Left lobe of liver (tissue), 2 donors: ENCODE measurements at regions not wholly inside any gene's neighbourhood (a gene's known extent, or its start where the extent isn't known, plus 50 kb on each side); places are given as distances from the start of the nearest gene placed in this dataset.
"Not testable (repeated sequence)": the region's sequence is repeated elsewhere in the genome, so short reads cannot be mapped to it uniquely, and the experiment has no call there.

ENCODE experiments used
- ATAC-seq: fragments of 200-7000 bp; cut with Tn5 transposase; one replicate; pipeline ENCODE4 v1.9.1; 2020; ENCODE audit warnings: mild to moderate bottlenecking, moderate library complexity
- DNase-seq: peaks from one replicate; pipeline ENCODE4 v3.0.0-alpha.2; 2020; ENCODE audit warnings: low spot score
- donor health status: DM: no; HTN: no; CAD: no; lungs with moderate emphysema.
- donor health status: DM: no; HTN: yes; CAD: no.

DNA sequence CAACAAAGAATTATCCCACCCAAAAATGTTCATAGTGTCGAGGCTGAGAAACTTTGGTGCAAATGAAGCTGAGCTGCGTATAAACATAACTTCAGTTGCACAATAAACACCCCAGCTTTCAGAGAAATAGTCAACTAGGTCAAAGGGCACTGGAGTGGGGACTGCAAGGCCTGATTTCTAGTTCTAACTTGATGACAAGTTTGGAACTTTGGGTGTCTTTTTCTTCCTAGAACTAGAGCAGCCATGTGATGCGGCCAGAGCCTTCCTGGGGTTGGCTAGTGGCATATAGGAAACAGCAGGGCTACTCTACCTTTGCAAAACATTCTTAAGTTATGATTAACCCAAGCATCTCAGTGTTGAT is 298.4 kb upstream of the AMIGO2 start:
- DNase-seq = no peak
- peak; percentile 41 for ATAC-seq

DNA sequence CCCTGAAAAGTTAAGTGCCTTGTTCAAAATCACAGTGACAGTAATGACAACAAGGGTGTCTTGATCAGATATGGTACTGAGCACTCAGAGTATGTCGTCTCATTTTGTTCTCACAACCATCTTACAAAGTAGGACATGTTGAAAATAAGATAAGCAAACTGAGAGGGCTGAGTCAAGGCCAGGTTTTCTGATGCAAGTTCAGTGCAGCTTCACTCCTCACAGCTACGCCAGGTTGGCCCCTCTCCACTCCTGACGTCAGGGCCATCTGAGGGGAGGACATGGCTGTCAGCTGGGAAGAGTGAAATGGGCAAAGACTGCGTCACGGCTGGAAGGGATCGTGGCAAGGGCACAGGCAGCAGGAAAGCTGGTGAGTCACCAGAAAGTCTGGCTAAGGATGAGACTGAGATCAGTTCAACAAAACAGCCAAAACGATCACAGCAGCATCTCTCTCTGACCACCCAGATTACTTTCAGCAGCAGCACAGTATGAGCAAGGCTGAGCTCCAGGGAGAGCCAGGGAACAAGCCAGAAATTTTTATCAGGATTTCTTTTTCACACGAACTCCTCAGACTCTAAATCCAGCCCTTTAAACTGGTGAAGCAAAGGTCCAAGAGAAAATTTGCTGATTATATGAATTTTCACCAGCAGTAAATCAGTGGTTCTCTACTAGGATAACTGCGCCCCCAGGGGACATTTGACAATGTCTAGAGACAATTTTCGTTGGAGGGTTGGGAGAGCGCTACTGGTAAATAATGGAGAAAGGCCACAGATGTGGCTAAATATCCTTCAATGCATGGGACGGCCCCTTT is 297.9 kb upstream of the AMIGO2 start:
- peak; percentile 64 for ATAC-seq
- DNase-seq = no peak

DNA sequence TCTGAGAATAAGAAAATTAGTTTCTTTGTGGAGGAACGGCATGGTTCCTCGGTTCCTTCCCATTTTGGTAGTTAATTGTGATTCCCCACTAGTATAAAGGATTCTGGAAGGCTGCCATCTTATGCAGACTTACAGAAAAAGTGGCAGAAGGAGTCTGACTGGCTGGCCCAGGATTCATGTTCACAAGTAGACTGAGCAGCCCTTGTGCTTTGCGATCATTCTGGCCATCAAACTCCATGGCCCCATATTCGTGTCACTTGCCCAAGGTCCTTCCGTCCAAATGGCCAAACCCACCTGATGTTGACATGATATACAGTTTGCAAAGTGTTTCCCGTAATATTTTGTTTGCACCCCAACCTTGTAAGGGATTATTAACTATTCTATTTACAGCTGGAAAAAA is 297.2 kb upstream of the AMIGO2 start:
- ATAC-seq (no peak), DNase-seq (no peak)

DNA sequence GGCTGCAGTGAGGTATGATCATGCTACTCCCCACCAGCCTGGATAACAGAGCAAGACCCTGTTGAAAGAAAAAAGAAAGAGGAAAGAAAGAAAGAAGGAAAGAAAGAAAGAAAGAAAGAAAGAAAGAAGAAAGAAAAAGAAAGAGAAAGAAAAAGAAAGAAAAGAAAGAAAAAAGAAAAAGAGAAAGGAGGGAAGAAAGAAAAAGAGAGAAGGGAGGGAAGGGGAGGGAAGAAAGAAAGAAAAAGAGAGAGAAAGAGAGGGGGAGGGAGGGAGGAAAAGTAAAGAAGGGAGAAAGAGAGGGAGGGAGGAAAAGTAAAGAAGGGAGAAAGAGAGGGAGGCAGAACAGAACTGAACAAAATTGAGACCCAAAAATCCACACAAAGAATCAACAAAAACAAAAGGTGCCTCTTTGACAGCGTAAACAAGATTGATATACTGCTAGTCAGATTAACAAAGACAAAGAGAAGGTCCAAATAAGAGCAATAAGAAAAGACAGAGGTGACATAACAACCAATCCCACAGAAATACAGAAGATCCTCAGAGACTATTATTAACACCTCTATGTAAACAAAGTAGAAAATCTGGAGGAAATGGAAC is 293.9 kb upstream of the AMIGO2 start:
- DNase-seq (no peak), ATAC-seq (no peak)

DNA sequence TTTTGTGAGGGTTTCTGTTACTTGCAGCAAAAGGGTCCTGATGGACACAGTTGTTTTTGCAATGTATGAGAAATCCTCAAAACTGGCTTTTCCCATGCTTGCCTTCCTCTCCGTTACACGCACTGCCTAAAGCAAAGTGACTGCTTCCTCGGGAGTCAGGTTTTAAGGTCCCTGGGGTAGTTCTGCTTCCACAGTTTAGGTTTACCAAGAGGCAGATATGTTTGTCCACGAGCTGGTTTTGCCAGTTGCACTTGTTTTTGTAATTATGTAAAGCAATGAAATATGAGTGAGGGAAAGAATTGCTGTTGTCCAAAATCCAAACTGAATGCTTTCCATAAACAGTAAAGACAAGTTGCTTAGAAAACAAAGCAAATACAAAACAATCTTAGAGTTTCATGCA is 290.7 kb upstream of the AMIGO2 start:
- DNase-seq = no peak
- no peak for ATAC-seq

DNA sequence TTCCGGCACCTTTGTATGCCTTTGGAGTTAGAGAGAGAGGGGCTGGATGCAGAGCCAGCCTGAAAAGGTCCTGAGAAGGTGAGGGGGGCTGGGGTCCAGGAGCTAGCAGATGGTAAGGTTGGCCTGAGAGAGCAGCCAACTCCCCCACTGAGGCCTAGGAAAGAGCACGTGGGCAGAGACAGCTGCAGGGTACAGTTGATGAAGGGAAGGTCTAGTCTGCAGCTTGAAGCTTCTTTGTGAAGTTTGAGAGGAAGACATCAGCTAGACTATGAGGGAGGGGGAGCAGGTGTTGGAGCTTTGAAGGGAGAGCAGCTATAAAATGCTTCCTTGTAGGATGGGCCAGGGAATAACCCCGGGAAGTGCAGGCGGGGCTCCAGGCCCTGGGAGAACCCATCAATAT is 289.3 kb upstream of the AMIGO2 start:
- no peak for DNase-seq
- no peak for ATAC-seq

DNA sequence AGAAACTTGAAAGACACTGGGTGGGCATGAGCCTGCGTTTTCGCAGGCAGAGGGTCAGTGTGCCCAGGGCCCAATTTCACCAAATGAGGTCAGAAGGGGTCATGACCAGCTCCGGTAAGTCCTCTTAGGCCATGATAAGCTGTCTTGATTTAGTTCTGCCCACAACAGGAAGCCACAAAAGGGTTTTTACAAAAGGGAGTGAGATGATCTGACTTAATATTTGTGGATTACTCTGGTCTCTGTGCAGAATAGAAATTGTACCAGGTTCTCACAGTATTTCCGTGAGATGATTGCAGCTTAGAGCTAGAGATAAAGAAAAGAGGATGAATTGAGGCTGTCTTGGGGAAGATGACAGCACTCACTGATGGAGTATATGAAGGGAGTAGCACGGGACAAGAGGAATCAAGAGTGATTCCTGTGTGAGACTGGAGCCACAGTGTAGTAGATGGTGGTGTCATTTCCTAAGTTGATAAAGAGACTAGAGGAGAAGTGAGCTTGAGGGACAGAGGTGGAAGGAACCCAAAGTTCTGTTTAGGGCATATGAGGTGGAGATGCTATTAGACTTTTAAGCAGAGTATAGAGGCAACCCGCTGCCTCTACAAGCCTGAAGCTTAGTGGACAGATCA is 288.3 kb upstream of the AMIGO2 start:
- no peak for ATAC-seq
- DNase-seq = no peak

DNA sequence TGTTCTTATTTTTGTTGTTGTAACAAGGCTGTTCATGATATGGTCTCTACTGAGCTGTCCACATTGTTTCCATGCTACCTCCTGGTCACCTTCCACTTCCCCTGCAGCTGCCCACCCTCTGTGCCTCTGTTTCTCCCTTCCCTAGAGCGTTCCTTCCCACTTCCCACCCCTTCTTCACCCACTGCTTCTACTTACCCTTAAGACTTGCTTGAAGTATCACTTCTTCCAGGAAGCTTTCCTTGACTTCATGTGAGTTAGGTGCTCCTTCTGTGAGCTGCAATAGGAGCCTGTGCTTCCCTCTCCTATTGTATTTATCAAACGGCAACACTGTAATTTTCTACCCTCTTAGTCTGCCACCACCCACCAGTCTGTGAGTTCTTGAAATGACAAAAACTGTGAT is 286.8 kb upstream of the AMIGO2 start:
- ATAC-seq (no peak), DNase-seq (no peak)

DNA sequence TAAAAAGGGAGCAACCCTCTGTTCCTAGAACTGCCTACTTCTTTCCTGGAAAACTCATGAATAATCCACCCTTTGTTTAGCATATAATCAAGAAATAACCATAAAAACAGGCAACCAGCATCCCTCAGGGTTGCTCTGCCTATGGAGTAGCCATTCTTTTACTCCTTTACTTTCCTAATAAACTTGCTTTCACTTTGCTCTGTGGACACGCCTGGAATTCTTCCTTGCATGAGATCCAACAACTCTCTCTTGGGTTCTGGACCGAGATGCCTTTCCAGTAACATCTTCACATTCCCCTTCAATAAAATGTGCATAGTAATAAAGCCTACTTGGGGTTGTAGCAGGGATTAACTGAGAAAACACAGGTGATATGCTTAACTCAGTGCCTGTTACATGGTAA is 286.4 kb upstream of the AMIGO2 start:
- DNase-seq (no peak), ATAC-seq (no peak)

DNA sequence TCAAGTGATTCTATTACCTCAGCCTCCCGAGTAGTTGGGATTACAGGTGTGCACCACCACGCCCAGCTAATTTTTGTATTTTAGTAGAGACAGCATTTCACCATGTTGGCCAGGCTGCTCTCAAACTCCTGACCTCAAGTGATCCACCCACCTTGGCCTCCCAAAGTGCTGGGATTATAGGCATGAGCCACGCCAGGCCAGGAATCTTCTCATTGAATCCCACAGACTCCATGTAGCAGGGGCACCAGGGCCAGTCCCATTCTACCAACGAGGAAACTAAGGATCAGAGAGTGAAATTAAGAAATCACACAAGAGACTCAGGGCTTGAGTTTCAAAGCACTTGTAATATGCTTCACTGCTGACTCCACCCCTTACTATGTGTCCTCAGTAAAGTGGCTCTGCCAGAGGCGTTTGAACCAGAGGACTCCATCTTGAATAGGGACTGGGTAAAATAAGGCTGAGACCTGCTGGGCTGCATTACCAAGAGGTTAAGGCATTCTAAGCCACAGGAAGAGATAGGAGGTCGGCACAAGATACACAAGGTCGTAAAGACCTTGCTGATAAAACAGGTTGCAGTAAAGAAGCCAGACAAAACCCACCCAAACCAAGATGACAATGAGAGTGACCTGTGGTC is 285.8 kb upstream of the AMIGO2 start:
- not testable (repeated sequence) for ATAC-seq, DNase-seq

DNA sequence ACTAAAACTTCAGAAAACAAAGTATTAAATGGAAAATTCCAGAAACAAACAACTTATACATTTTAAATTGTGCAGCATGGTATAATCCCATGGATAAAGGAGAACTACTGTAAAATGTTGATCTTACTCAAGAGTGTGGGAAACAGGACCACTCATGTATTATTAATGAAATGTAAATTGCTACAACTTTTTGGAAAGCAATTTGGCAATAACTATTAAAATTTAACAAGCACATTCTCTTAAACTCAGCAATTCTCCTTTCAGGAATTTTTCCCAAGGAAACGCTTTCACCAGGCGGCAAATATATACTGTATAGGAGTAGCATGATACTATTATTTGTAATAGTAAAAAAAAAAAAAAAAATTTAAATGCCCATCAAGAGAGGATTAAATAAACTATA is 284.5 kb upstream of the AMIGO2 start:
- no peak for ATAC-seq

DNA sequence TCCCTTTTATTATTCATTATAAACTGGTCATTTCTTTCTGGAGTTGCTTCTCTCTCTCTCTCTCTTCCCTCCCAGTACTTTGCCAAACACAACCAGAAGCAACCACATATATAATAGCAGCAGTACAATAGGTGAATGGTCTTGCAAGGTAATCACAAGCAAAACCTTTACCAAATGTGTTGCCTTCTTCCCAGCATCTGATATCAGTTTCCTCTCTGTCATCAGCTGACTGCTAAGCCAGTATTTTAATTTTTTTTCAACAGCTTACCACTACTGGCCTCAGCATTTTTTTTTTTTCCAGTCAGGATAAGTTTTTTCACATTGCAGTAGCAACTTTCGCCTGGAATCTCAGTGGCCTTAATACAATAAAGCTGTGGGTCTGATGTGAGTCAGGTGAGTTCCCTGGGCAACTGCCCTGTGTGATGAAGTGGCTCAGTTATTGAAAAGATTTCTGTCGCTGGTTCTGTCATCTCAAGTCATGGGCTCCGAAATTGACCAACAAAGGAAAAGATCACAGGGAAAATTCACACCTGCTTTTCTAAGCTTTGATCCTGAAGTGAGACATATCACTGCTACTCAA is 282.5 kb upstream of the AMIGO2 start:
- DNase-seq (no peak), ATAC-seq (no peak)

More for the DNA sequence above, 284.5 kb upstream of the AMIGO2 start:
- no peak for DNase-seq

DNA sequence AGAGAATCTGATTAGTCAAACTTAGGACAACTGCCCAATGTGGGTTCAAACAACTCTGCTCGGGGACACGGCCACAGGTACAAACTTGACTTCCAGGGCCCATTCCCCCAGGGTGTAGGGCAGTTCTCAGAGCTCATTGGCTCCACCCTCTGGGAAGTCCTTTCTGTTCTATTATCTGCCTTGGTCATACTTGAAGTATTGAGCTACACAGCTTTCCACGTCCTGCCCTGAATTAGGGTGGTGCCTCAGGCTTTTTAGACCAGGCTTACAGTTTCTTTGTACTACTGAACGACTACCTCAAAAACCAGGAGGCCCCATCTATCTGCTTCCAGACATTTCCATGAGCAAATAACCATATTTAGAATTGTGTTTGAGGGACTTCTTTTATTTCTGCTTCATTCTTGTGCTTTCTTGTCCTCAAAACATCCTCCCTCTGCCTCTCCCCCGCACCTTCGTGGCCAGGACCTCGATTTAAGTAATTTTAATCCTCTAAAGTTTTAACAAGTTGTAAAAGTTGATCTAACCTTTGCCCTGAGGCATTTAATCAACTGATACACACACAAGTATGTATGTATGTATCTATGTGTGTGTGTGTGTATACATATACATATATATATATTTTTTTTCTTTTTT is 281.7 kb upstream of the AMIGO2 start:
- peak; percentile 50 for DNase-seq
- peak; percentile 94 for ATAC-seq

DNA sequence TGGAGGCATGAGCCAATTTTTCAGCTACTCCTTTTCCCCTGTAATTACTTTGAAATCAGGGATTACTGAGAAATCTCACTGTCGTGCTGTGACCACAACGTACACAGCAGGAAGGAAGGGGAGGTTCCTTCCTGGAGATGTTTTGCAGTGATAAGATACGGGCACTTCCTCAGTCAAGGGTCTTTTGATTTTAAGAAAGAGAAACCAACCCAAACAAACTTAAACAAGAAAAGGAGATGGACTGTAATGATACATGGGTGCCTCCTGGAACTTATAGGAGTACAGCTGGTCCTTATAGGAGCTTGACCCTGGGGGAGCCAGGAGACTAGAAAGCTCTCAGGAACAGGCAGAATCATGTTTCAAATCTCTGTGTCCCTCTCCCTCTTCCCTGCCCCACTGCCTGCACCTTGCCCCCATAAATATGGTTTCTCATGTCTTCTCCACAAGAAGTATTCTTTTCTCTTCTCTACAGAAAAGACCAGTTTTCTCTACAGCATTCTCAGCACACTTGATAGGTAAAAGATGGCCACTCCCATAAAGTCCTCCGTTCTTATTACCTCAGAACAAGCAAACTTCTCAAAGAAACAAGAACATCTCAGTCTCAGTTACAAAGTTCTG is 281.1 kb upstream of the AMIGO2 start:
- no peak for DNase-seq
- ATAC-seq = peak; percentile 43

DNA sequence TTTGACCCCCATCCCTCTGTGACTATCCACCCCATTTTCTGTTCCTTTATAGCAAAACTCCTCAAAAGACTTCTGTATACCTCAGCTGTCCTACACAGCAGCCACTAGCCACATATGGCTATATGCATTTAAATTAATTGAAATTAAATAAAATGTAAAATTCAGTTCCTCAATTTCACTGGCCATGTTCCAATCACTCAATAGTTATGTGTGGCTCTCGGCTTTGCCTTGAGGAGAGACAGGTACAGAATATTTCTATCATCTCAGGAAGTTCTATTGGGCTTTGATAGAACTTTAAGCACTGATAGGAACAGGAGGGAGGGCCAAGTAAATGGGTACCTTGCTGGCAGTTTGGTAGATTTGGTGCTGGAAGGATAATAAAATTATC is 280.3 kb upstream of the AMIGO2 start:
- ATAC-seq (no peak), DNase-seq (no peak)

DNA sequence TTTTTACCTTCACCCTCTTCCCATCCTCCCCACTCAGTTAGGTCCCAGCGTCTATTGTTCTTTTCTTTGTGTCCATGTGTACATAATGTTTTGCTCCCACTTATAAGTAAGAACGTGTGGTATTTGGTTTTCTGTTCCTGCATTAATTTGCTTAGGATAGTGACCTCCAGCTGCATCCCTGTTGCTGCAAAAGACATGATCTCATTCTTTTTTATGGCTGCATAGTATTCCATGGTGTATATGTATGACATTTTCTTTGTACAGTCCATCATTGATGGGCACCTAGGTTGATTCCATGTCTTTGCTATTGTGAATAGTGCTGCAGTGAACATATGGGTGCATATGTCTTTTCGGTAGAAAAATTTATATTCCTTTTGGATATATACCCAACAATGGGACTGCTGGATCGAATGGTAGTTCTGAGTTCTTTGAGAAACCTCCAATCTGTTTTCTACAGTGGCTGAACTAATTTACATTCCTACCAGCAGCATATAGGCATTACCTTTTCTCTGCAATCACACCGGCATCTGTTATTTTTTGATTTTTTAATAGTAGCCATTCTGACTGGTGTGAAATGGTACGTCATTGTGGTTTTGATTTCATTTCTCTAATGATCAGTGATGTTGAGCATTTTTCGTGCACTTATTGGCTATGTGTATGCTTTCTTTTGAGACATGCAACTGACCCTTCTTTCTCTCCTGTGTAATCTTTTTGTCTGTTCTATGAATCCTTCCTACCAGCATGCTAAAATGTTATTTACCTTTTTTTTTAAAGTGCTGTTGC is 279.7 kb upstream of the AMIGO2 start:
- no peak for ATAC-seq
- DNase-seq = no peak

DNA sequence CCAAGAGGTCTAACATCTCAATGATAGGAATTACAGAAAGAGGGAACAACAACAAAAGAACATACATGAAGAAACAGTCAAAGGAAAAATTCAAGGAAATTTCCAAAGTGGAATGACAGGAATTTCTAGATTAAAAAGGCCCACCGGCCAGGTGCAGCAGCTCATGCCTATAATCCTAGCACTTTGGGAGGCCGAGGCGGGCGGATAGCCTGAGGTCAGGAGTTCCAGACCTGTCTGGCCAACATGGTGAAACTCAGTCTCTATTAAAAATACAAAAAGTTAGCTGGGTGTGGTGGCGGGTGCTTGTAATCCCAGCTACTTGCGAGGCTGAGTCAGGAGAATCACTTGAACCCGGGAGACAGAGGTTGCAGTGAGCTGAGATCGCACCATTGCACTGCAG is 277.2 kb upstream of the AMIGO2 start:
- not testable (repeated sequence) for DNase-seq, ATAC-seq

DNA sequence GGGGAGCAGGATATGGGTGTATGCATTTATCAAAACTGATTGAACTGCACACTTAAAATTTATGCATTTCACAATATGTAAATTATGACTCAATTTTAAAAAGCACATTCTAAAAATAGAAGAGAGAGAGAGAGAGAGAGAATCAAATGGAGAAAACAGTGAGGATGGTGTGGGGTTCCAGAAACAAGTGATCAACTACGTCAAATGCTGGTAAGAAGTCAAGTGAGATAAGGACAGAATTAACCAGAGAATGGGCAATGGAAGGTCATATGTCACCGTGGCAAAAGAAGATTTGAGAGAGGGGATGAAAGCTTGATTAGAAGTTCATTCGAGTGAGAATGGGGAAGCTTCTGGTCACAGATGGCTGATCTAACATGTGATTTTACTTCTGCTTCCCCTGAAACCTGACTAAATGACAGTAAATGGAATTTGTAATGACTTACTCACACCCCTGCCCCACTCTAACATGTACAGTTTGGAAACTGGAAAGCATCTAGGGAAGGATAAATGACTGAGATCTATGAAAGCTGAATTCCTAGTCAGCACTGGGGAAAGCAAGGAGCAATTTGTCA is 276.5 kb upstream of the AMIGO2 start:
- ATAC-seq (no peak), DNase-seq (no peak)

DNA sequence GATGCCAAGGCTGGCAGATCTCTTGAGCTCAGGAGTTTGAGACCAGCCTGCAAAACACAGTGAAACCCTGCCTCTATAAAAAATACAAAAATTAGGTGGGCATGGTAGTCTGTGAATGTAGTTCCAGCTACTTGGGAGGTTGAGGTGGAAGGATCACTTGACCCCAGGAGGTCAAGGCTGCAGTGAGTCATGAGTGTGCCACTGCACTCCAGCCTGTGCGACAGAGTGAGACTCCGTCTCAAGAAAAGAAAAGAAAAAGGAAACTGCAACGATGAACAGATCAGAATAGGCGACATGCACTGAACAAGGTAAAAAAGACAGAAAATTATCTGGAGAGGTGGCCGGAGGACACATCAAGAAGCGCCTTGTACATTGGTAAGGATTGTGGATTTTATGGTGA is 273.7 kb upstream of the AMIGO2 start:
- ATAC-seq = no peak
- no peak for DNase-seq

DNA sequence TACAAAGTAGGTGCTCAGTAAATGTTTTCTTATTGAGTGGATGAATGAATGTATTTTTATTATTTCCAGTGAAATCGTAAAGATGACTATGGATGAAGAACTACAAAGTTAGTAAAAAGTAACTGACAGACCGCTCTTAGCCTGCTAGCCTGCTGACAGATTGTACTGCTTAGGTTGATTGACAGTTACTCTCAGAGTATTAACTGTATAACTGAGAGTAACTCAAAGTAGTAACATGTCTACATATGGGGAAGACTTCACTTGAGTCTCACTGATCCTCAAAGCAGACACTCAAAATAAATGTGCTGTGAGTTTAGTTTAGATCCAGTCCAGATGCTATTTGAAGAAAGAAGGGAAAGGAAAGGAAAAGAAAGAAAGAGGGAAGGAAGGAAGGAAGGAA is 272.3 kb upstream of the AMIGO2 start:
- ATAC-seq (no peak), DNase-seq (no peak)
